IPS DF 4.7 (cell line): ENCODE measurements at regions not wholly inside any gene's neighbourhood (a gene's known extent, or its start where the extent isn't known, plus 50 kb on each side); places are given as distances from the start of the nearest gene placed in this dataset.
"Not testable (repeated sequence)": the region's sequence is repeated elsewhere in the genome, so short reads cannot be mapped to it uniquely, and the experiment has no call there.

Source experiments
- DNase-seq: peaks from one replicate; pipeline ENCODE4 v3.0.0-alpha.2; 2013; ENCODE audit warnings: low spot score; ENCODE audit errors: extremely low read depth

GRCh38 chr4:98828801-98829200 is 100.1 kb downstream of the EIF4E start:
- peak; percentile 7 for DNase-seq

GRCh38 chr4:98827661-98828060 is 101.3 kb downstream of the EIF4E start:
- no peak for DNase-seq

- DNase-seq: no peak
These were observed 106.8 kb downstream of the EIF4E start for GRCh38 chr4:98822144-98822543.

GRCh38 chr4:98818116-98818515 is 110.8 kb downstream of the EIF4E start:
- DNase-seq: not testable (repeated sequence)

- DNase-seq: no peak
These were observed 112.1 kb downstream of the EIF4E start for GRCh38 chr4:98816816-98817215.

- DNase-seq: no peak
These were observed 112.5 kb downstream of the EIF4E start for GRCh38 chr4:98816386-98816785.

DNA sequence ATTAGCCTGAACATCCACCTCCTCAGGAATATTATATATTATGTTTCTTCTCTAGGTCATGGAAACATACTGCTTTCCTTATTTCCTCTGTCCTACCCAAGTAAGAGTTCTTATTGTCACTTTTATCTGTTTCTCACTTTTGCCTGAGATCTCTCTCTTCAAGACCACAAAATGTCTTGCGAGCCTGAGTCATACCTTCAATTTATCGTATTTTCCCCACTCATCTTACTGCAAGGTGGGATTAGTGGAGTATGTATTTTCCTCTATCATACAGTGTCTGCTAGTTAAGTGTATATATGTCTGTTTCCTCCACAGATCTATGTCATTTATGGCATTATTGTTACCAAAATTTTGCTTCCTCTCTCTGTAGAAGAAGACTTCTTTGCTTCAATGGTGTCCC is 124.5 kb downstream of the EIF4E start:
- DNase-seq: no peak

DNA sequence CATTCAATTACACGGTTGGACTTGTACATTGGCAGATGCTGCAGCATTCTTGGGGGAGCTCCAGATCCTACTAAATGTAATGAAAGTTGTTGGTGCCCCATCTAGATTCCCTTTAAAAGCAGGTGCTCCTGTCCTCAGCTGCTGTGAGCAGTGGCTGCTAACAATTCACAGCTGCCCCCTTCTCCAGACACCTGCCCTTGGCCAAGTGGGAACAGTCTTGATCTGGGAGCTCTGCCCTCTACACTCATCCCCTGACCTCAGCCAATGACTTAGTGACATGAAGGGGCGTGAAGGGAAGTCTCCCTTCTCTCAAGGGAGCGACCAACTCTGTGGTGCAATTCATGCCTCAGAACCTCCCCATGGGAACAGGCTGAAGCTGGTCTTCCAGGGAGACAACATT is 125.7 kb downstream of the EIF4E start:
- DNase-seq: no peak

- DNase-seq: no peak
These were observed 126.1 kb downstream of the EIF4E start for GRCh38 chr4:98802770-98803198.

DNA sequence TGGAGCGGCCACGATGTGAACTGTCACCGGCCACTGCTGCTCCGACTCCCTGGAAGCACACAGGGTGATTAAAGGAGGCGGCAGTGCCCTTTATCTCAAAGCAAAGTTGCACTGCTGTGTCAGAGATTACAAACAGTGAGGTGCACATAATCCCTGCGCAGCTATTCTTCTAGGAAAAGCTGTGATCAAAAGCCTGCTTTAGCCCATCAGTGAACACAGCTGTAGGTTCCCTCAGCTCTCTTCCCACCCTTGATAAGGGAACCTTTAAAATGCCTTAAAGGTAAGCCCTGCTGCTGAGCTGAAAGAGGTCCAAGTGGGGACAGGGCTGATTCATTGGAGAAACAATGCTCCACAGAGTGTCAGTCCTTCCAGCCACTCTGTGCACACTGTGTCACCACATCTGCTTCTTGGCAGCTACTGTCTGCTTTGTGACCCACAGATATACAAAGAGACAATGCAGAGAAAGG is 127.6 kb downstream of the EIF4E start:
- DNase-seq: no peak

DNA sequence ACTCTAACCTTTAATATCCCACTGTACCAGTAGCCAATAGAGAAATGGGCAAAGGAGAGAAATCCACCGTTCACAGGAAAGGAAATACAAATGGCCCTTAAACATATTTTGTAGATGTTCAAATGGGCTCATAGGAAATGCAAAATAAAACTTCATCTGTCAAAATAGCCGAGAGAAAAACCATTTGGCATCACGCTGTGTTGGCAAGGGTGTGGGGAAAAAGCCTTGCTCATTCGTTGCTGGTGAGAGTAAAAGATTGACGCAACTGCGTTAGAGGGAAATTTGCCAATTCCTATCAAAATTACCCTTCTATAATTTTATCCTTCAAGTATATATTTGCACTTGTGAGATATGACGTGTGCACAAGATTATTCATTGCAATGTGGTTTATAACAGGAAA is 131.9 kb downstream of the EIF4E start:
- DNase-seq: no peak

DNA sequence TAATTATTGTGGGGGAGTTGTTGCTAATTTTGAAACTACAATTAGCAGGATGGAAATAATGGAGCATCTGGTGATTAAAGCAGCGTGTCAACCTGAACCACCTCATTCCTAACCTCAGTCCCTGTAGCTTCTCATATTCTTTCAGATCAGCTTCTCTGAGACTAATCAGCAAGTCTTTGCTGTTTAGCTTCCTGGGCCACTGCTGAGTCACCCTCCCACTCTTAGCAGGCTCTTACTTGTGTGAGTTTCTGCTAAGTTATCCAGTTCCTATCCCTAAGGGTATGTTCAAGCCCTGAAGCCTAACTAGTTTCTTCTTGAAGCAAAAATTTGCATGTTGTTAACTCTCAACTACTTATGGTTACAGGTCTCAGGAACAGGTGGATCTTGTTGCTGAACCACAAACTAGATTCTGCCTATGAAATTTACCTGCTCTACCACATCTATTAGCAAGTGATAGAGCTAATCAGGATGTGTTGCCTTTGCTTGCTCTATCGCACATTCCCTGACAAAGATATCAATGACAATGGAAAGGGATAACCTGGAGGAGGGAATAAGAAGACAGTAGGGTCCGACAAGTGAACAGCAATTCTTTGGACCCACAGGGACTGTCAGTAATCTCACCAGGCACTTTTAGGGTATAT is 134.2 kb downstream of the EIF4E start:
- DNase-seq: no peak

- no peak for DNase-seq
These were observed 135.2 kb upstream of the TSPAN5 start for GRCh38 chr4:98793658-98794057.

- no peak for DNase-seq
These were observed 128.5 kb upstream of the TSPAN5 start for GRCh38 chr4:98786866-98787265.

DNA sequence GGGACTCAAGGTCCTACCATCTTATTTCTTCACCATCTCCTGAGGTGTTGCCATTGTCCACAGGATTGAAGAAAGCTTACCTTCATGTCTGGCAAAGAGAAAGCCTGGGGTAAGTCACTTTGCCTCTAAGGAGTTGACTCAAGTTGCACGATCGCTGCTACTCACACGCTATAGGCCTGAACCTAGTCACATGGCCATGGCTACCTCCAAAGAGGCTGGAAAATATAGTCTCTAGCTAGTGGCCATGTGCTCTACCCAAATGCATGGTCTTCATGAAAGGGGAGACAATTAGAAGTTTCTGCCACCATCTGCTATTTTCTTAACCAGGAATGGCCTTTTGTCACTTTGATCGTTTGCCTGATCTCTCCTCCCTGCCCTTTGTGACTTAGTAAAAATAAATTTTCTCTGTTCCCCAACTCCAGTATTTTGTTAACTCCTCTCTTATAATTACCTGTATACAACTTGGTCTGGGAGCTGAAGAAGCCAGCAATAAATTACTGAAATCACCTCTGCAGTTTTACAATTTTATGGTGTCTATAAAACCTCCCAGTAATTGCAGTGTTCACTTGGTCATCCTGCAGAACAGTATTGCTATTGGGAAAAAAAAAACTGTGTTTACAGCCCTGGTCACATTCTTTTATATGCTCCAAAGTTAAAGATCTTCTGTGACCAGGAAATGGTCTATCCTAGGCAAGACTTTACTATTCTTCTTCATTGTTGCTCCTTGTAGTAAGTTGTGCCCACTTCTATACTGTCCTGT is 126.7 kb upstream of the TSPAN5 start:
- DNase-seq: no peak

- no peak for DNase-seq
These were observed 123.4 kb upstream of the TSPAN5 start for GRCh38 chr4:98781641-98782357.

GRCh38 chr4:98780926-98781325 is 122.5 kb upstream of the TSPAN5 start:
- DNase-seq: no peak

DNA sequence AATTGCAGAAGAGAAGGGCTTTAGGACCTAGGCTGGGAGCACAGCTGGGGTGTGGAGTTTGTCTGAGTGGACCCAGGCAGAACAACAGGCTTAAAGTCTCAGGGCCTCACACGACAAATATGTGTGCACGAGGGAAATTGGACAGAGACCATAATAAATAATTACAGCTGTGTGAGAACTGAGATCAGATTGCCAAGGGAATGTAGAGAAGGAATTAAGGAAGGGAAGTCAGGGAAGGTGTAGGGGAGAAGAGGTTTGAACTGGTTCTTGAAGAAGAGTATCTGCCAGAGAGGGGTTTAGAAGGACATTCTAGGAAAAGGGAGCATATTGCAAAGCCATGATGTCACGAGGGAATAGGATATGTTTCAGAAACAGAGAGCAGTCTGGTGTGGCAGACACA is 120.7 kb upstream of the TSPAN5 start:
- DNase-seq: no peak

GRCh38 chr4:98778206-98778605 is 119.8 kb upstream of the TSPAN5 start:
- no peak for DNase-seq

DNA sequence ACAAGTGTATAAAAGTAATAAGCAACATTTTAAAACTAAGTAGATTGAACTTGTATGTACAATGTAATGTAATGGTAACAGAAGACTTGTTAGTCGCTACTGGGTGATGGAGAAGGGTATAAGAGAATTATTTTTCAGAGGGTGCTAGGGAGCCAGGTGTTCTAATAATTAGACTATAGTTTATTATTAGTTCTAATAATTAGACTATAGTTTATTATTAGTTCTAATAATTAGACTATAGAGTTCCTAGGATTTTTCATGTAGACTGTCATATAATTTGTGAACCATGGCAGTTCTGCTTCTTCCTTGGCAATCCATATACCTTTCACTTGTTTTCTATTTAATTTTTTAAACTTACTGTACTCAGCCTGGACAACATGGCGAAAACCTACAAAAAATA is 117.3 kb upstream of the TSPAN5 start:
- DNase-seq: no peak

DNA sequence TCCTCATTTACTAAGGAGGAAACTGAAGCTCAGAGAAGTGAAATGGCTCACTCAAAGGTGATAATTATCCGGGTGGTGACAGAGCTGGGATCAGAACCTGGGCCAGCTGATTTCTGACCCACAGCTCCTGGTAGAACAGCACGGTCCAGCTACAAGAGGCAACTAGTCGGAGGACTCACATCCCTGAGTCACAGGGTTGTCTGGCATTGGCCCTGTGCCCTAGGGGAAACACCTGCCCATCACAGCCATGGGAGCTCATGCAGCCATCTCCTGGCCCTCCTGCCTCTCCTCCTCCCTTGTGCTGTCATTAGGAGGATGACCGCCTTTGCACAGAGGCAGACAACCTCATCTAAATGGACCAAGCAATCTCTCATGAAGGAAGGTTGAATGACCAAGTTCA is 115.2 kb upstream of the TSPAN5 start:
- DNase-seq: no peak

GRCh38 chr4:98771959-98772632 is 113.7 kb upstream of the TSPAN5 start:
- DNase-seq: no peak
